ENCODE measurements at regions not wholly inside any gene's neighbourhood (a gene's known extent, or its start where the extent isn't known, plus 50 kb on each side); places are given as distances from the start of the nearest gene placed in this dataset.

- H3K36me3 Mint-ChIP-seq, result no peaks in the 10 kb centered on the region
- no peak for DNase-seq
- CTCF ChIA-PET, result no interaction called here
- H3K27me3 Mint-ChIP-seq, result no peaks in the 10 kb centered on the region
- H3K9me3 Mint-ChIP-seq, result peaks cover 5% of the 10 kb centered on the region
- H3K4me1 Mint-ChIP-seq, result no peaks in the 10 kb centered on the region
- no peak overlapping the region for H3K27ac Mint-ChIP-seq
- H3K4me3 Mint-ChIP-seq, result no peak overlapping the region
Observed at GRCh38 chr13:79831556-79831955, 350.6 kb downstream of the NDFIP2 start.

- DNase-seq, result no peak
- Mint-ChIP-seq H3K36me3 (no peaks in the 10 kb centered on the region), H3K27me3 (no peaks in the 10 kb centered on the region), H3K9me3 (peaks cover 5% of the 10 kb centered on the region), H3K4me3 (no peak overlapping the region), H3K27ac (no peak overlapping the region), H3K4me1 (no peaks in the 10 kb centered on the region)
- CTCF ChIA-PET, result no interaction called here
Observed at GRCh38 chr13:79830945-79831344, 350.0 kb downstream of the NDFIP2 start.

- DNase-seq, result no peak
- Mint-ChIP-seq H3K9me3 (peaks cover 5% of the 10 kb centered on the region), H3K4me1 (no peaks in the 10 kb centered on the region), H3K27ac (no peak overlapping the region), H3K4me3 (no peak overlapping the region), H3K27me3 (no peaks in the 10 kb centered on the region), H3K36me3 (no peaks in the 10 kb centered on the region)
- CTCF ChIA-PET, result no interaction called here
Observed at GRCh38 chr13:79830426-79830825, 349.5 kb downstream of the NDFIP2 start.

- H3K27me3 Mint-ChIP-seq, result no peaks in the 10 kb centered on the region
- H3K4me3 Mint-ChIP-seq, result no peak overlapping the region
- no peak overlapping the region for H3K27ac Mint-ChIP-seq
- H3K36me3 Mint-ChIP-seq, result no peaks in the 10 kb centered on the region
- DNase-seq, result no peak
- no peaks in the 10 kb centered on the region for H3K4me1 Mint-ChIP-seq
- peaks cover 5% of the 10 kb centered on the region for H3K9me3 Mint-ChIP-seq
- CTCF ChIA-PET, result no interaction called here
Observed at GRCh38 chr13:79829880-79830279, 348.9 kb downstream of the NDFIP2 start.

- no peaks in the 10 kb centered on the region for H3K36me3 Mint-ChIP-seq
Observed at GRCh38 chr13:79825959-79826358, 345.0 kb downstream of the NDFIP2 start.

GRCh38 chr13:79815041-79815440, 334.1 kb downstream of the NDFIP2 start:
- H3K9me3 Mint-ChIP-seq, result no peaks in the 10 kb centered on the region
- H3K27ac Mint-ChIP-seq, result no peak overlapping the region
- H3K4me3 Mint-ChIP-seq, result no peak overlapping the region
- no peaks in the 10 kb centered on the region for H3K4me1 Mint-ChIP-seq
- no peak for DNase-seq
- CTCF ChIA-PET, result no interaction called here
- H3K36me3 Mint-ChIP-seq, result no peaks in the 10 kb centered on the region
- H3K27me3 Mint-ChIP-seq, result no peaks in the 10 kb centered on the region

More at GRCh38 chr13:79825959-79826358, 345.0 kb downstream of the NDFIP2 start:
- CTCF ChIA-PET, result no interaction called here
- Mint-ChIP-seq H3K27me3 (no peaks in the 10 kb centered on the region), H3K27ac (no peak overlapping the region), H3K4me3 (no peak overlapping the region), H3K9me3 (peaks cover 5% of the 10 kb centered on the region), H3K4me1 (no peaks in the 10 kb centered on the region)
- no peak for DNase-seq

- no peak overlapping the region for H3K27ac Mint-ChIP-seq
- H3K36me3 Mint-ChIP-seq, result no peaks in the 10 kb centered on the region
- no peaks in the 10 kb centered on the region for H3K9me3 Mint-ChIP-seq
- H3K4me1 Mint-ChIP-seq, result no peaks in the 10 kb centered on the region
- H3K27me3 Mint-ChIP-seq, result no peaks in the 10 kb centered on the region
- CTCF ChIA-PET, result no interaction called here
- no peak for DNase-seq
- H3K4me3 Mint-ChIP-seq, result no peak overlapping the region
Observed at GRCh38 chr13:79812070-79812850, 331.3 kb downstream of the NDFIP2 start.

GRCh38 chr13:79811170-79811569, 330.2 kb downstream of the NDFIP2 start:
- no peak overlapping the region for H3K4me3 Mint-ChIP-seq
- H3K27ac Mint-ChIP-seq, result no peak overlapping the region
- CTCF ChIA-PET, result no interaction called here
- DNase-seq, result no peak
- H3K27me3 Mint-ChIP-seq, result no peaks in the 10 kb centered on the region
- no peaks in the 10 kb centered on the region for H3K36me3 Mint-ChIP-seq
- no peaks in the 10 kb centered on the region for H3K9me3 Mint-ChIP-seq
- no peaks in the 10 kb centered on the region for H3K4me1 Mint-ChIP-seq

- no peaks in the 10 kb centered on the region for H3K27me3 Mint-ChIP-seq
- no peak for DNase-seq
- no peaks in the 10 kb centered on the region for H3K4me1 Mint-ChIP-seq
- no peaks in the 10 kb centered on the region for H3K36me3 Mint-ChIP-seq
- CTCF ChIA-PET, result no interaction called here
- H3K4me3 Mint-ChIP-seq, result no peak overlapping the region
- no peaks in the 10 kb centered on the region for H3K9me3 Mint-ChIP-seq
- no peak overlapping the region for H3K27ac Mint-ChIP-seq
Observed at GRCh38 chr13:79810669-79811068, 329.7 kb downstream of the NDFIP2 start.

- Mint-ChIP-seq H3K9me3 (no peaks in the 10 kb centered on the region), H3K36me3 (no peaks in the 10 kb centered on the region), H3K27ac (no peak overlapping the region), H3K27me3 (no peaks in the 10 kb centered on the region), H3K4me3 (no peak overlapping the region), H3K4me1 (no peaks in the 10 kb centered on the region)
- CTCF ChIA-PET, result no interaction called here
- DNase-seq, result no peak
Observed at GRCh38 chr13:79810018-79810417, 329.1 kb downstream of the NDFIP2 start.

- Mint-ChIP-seq H3K9me3 (no peaks in the 10 kb centered on the region), H3K4me3 (no peak overlapping the region), H3K36me3 (no peaks in the 10 kb centered on the region), H3K27me3 (no peaks in the 10 kb centered on the region), H3K4me1 (no peaks in the 10 kb centered on the region), H3K27ac (no peak overlapping the region)
- CTCF ChIA-PET, result no interaction called here
- DNase-seq, result no peak
Observed at GRCh38 chr13:79808475-79808874, 327.5 kb downstream of the NDFIP2 start.

- no peak overlapping the region for H3K27ac Mint-ChIP-seq
- H3K4me3 Mint-ChIP-seq, result no peak overlapping the region
- DNase-seq, result no peak
- H3K27me3 Mint-ChIP-seq, result no peaks in the 10 kb centered on the region
- CTCF ChIA-PET, result no interaction called here
- H3K4me1 Mint-ChIP-seq, result no peaks in the 10 kb centered on the region
- H3K36me3 Mint-ChIP-seq, result no peaks in the 10 kb centered on the region
- H3K9me3 Mint-ChIP-seq, result no peaks in the 10 kb centered on the region
Observed at GRCh38 chr13:79807554-79807953, 326.6 kb downstream of the NDFIP2 start.

- DNase-seq, result no peak
- CTCF ChIA-PET, result no interaction called here
- no peaks in the 10 kb centered on the region for H3K36me3 Mint-ChIP-seq
Observed at GRCh38 chr13:79806821-79807220, 325.9 kb downstream of the NDFIP2 start.

GRCh38 chr13:79805317-79805716, 324.4 kb downstream of the NDFIP2 start:
- no peak for DNase-seq
- Mint-ChIP-seq H3K36me3 (no peaks in the 10 kb centered on the region), H3K27ac (no peak overlapping the region), H3K4me3 (no peak overlapping the region), H3K27me3 (no peaks in the 10 kb centered on the region), H3K9me3 (no peaks in the 10 kb centered on the region), H3K4me1 (no peaks in the 10 kb centered on the region)
- CTCF ChIA-PET, result no interaction called here

More at GRCh38 chr13:79806821-79807220, 325.9 kb downstream of the NDFIP2 start:
- no peak overlapping the region for H3K4me3 Mint-ChIP-seq
- H3K4me1 Mint-ChIP-seq, result no peaks in the 10 kb centered on the region
- no peak overlapping the region for H3K27ac Mint-ChIP-seq
- no peaks in the 10 kb centered on the region for H3K9me3 Mint-ChIP-seq
- H3K27me3 Mint-ChIP-seq, result no peaks in the 10 kb centered on the region

- H3K9me3 Mint-ChIP-seq, result no peaks in the 10 kb centered on the region
- H3K27ac Mint-ChIP-seq, result no peak overlapping the region
- CTCF ChIA-PET, result no interaction called here
Observed at GRCh38 chr13:79803989-79804388, 323.0 kb downstream of the NDFIP2 start.

GRCh38 chr13:79803296-79803695, 322.3 kb downstream of the NDFIP2 start:
- H3K4me1 Mint-ChIP-seq, result no peaks in the 10 kb centered on the region
- CTCF ChIA-PET, result no interaction called here
- no peaks in the 10 kb centered on the region for H3K27me3 Mint-ChIP-seq
- H3K4me3 Mint-ChIP-seq, result no peak overlapping the region
- H3K27ac Mint-ChIP-seq, result no peak overlapping the region
- H3K36me3 Mint-ChIP-seq, result no peaks in the 10 kb centered on the region
- no peak for DNase-seq
- no peaks in the 10 kb centered on the region for H3K9me3 Mint-ChIP-seq

More at GRCh38 chr13:79803989-79804388, 323.0 kb downstream of the NDFIP2 start:
- Mint-ChIP-seq H3K27me3 (no peaks in the 10 kb centered on the region), H3K4me3 (no peak overlapping the region), H3K4me1 (no peaks in the 10 kb centered on the region), H3K36me3 (no peaks in the 10 kb centered on the region)
- DNase-seq, result no peak

Data from activated naive CD4-positive, alpha-beta T cell treated with anti-CD3 and anti-CD28 coated beads, Interleukin-2, amount 10 ng/mL, durations not matched to agents 7 days and 5 days (primary cell).